Right hindlimb (tissue), 1 donor: ENCODE measurements at regions not wholly inside any gene's neighbourhood (a gene's known extent, or its start where the extent isn't known, plus 50 kb on each side); places are given as distances from the start of the nearest gene placed in this dataset.

ENCODE experiments used
- DNase-seq: peaks from one replicate; pipeline ENCODE4 v3.0.0-alpha.2; 2018

- DNase-seq, result no peak
Measured at GRCh38 chr18:41206341-41206830, 748.6 kb upstream of the PIK3C3 start.

GRCh38 chr18:41199212-41199611 is 755.8 kb upstream of the PIK3C3 start:
- DNase-seq, result no peak

GRCh38 chr18:41197967-41198366 is 757.1 kb upstream of the PIK3C3 start:
- DNase-seq, result no peak

GRCh38 chr18:41170346-41170745 is 784.7 kb upstream of the PIK3C3 start:
- no peak for DNase-seq

GRCh38 chr18:41165625-41166024 is 789.4 kb upstream of the PIK3C3 start:
- no peak for DNase-seq

GRCh38 chr18:41162781-41163180 is 792.3 kb upstream of the PIK3C3 start:
- no peak for DNase-seq

- DNase-seq, result no peak
Measured at GRCh38 chr18:41162191-41162590, 792.8 kb upstream of the PIK3C3 start.

GRCh38 chr18:41155910-41156851 is 798.9 kb upstream of the PIK3C3 start:
- no peak for DNase-seq

- no peak for DNase-seq
Measured at GRCh38 chr18:41155025-41155424, 800.0 kb upstream of the PIK3C3 start.

- DNase-seq, result no peak
Measured at GRCh38 chr18:41153871-41154270, 801.2 kb upstream of the PIK3C3 start.

- DNase-seq, result no peak
Measured at GRCh38 chr18:41150316-41150715, 804.7 kb upstream of the PIK3C3 start.

- DNase-seq, result no peak
Measured at GRCh38 chr18:41146301-41146700, 808.7 kb upstream of the PIK3C3 start.

GRCh38 chr18:41145516-41145915 is 809.5 kb upstream of the PIK3C3 start:
- DNase-seq, result no peak

GRCh38 chr18:41144441-41144840 is 810.6 kb upstream of the PIK3C3 start:
- DNase-seq, result no peak

- DNase-seq, result no peak
Measured at GRCh38 chr18:41140506-41140905, 814.5 kb upstream of the PIK3C3 start.

- DNase-seq, result no peak
Measured at GRCh38 chr18:41135146-41135545, 819.9 kb upstream of the PIK3C3 start.

- no peak for DNase-seq
Measured at GRCh38 chr18:41134426-41134825, 820.6 kb upstream of the PIK3C3 start.

- no peak for DNase-seq
Measured at GRCh38 chr18:41131050-41131449, 824.0 kb upstream of the PIK3C3 start.

GRCh38 chr18:41128545-41128944 is 826.5 kb upstream of the PIK3C3 start:
- no peak for DNase-seq

- DNase-seq, result no peak
Measured at GRCh38 chr18:41128126-41128525, 826.9 kb upstream of the PIK3C3 start.

- no peak for DNase-seq
Measured at GRCh38 chr18:41126541-41127235, 828.3 kb upstream of the PIK3C3 start.

- no peak for DNase-seq
Measured at GRCh38 chr18:41121116-41121826, 833.8 kb upstream of the PIK3C3 start.

- no peak for DNase-seq
Measured at GRCh38 chr18:41119031-41119430, 836.0 kb upstream of the PIK3C3 start.
